ENCODE measurements at regions not wholly inside any gene's neighbourhood (a gene's known extent, or its start where the extent isn't known, plus 50 kb on each side); places are given as distances from the start of the nearest gene placed in this dataset.

DNA sequence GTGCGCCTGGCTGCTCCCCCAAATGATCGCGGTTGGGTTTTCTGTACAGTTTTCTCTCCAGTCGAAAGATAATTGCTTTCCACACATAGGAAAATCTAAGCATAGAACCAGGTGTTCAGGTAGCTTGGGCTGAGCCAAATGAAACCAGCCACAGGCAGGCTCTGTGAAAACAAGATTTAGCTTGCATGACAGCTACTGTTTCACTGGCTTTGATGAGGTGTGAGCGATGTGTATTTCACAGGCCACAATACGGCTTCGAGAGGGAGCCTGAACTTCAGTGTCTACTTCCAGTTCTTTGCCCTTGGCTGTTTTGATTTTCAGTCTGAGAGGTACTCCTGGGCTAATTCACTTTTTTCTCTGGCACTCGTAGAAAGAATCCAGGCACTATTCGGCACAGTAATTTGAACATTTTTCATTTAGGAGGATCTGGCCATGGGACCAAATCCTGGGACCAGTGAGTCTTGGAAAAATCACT, 110.5 kb downstream of the JCAD start:
- ChIA-PET CTCF (interaction anchor here (0.8 to 4.2 kb wide), 15 partner anchors 9 to 291 kb away, joined by 3 to 20 read pairs (median 3); no protein-coding TSS in a partner anchor), POLR2A (interaction anchor here (0.6 kb wide), 1 partner anchor 642 kb away, joined by 3 read pairs; no protein-coding TSS in a partner anchor)
- H3K79me2 ChIP-seq (ENCODE audit: control insufficient read depth, insufficient read depth, low read length) = no peaks in the 10 kb centered on the region
- BruUV-seq (replicated peaks) = TSS peak; percentile 66
- H3K36me3 ChIP-seq (ENCODE audit: control insufficient read depth in 2 of 2, extremely low read depth in 1 of 2, insufficient read depth in 2 of 2, low read length in 2 of 2) = no peaks in the 10 kb centered on the region
- FAIRE-seq (no peak), DNase-seq (ENCODE audit: low read depth, low spot score) (no peak)
- no peaks in the 10 kb centered on the region for H4K20me1 ChIP-seq (replicated peaks; ENCODE audit: control insufficient read depth, extremely low read depth, insufficient read depth, low read length)
- peak overlapping the region; percentile 78 for H3K9ac ChIP-seq (replicated peaks; ENCODE audit: extremely low read depth, insufficient read depth, low read length)
- H3K4me3 ChIP-seq (replicated peaks in 1 of 3; ENCODE audit: insufficient read depth in 1 of 3, low read depth in 1 of 3, low read length in 3 of 3) = no peak overlapping the region
- dilution Hi-C loops (cut with MboI; ENCODE audit: extremely low pct_ligation_motif_present, low sequenced_read_pairs) (no loop called here), intact Hi-C loops (cut with micrococcal nuclease) (loop anchor here (1.0 to 2.0 kb wide), 12 partner anchors 19 to 313 kb away; no protein-coding TSS in a partner anchor)
- peak overlapping the region; percentile 29 for H3K4me2 ChIP-seq (ENCODE audit: insufficient read depth, low read length)
- peak overlapping the region; percentile 18 for H2AFZ ChIP-seq (ENCODE audit: low read depth, low read length)
- H3K9me3 ChIP-seq (replicated peaks; ENCODE audit: control insufficient read depth, insufficient read depth, low read length) = no peaks in the 10 kb centered on the region
- H3K4me1 ChIP-seq (ENCODE audit: control insufficient read depth, extremely low read depth, insufficient read depth, low read length) = peaks cover 51% of the 10 kb centered on the region
- TF ChIP-seq JUN (IDR thresholded peaks at IDR 0.05; ENCODE audit: borderline replicate concordance, insufficient read depth, insufficient read length, low read depth) (no peak), GATA2 (IDR thresholded peaks at IDR 0.05; ENCODE audit: insufficient read depth, insufficient read length, low read depth, low read length) (no peak), POLR2AphosphoS5 (IDR thresholded peaks at IDR 0.05; ENCODE audit: insufficient read depth, low read depth, low read length) (no peak), MYC (IDR thresholded peaks at IDR 0.05; ENCODE audit: low read depth, low read length) (no peak), FOS (IDR thresholded peaks at IDR 0.05; ENCODE audit: borderline replicate concordance, insufficient read depth, low read length) (no peak), EZH2 (IDR thresholded peaks at IDR 0.05; ENCODE audit: borderline replicate concordance, low read depth, low read length, severe bottlenecking) (no peak), POLR2A (IDR thresholded peaks at IDR 0.05; ENCODE audit: low read depth, low read length) (no peak)
- TF ChIP-seq, protein P1, sequence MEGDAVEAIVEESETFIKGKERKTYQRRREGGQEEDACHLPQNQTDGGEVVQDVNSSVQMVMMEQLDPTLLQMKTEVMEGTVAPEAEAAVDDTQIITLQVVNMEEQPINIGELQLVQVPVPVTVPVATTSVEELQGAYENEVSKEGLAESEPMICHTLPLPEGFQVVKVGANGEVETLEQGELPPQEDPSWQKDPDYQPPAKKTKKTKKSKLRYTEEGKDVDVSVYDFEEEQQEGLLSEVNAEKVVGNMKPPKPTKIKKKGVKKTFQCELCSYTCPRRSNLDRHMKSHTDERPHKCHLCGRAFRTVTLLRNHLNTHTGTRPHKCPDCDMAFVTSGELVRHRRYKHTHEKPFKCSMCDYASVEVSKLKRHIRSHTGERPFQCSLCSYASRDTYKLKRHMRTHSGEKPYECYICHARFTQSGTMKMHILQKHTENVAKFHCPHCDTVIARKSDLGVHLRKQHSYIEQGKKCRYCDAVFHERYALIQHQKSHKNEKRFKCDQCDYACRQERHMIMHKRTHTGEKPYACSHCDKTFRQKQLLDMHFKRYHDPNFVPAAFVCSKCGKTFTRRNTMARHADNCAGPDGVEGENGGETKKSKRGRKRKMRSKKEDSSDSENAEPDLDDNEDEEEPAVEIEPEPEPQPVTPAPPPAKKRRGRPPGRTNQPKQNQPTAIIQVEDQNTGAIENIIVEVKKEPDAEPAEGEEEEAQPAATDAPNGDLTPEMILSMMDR (IDR thresholded peaks at IDR 0.05; ENCODE audit: extremely low read depth in 1 of 2, insufficient read depth in 1 of 2, low read depth in 1 of 2, low read length in 2 of 2) = no peak
- TF ChIP-seq, protein P2, sequence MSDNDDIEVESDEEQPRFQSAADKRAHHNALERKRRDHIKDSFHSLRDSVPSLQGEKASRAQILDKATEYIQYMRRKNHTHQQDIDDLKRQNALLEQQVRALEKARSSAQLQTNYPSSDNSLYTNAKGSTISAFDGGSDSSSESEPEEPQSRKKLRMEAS (IDR thresholded peaks at IDR 0.05; ENCODE audit: insufficient read depth, insufficient read length) = no peak
- no peaks in the 10 kb centered on the region for H3K9me1 ChIP-seq (replicated peaks; ENCODE audit: control insufficient read depth, extremely low read depth, insufficient read depth, low read length)
- H3K27ac ChIP-seq (ENCODE audit: insufficient read depth, low read depth, low read length) = peak overlapping the region; percentile 98
- no peaks in the 10 kb centered on the region for H3K27me3 ChIP-seq (ENCODE audit: control insufficient read depth in 2 of 2, insufficient read depth in 2 of 2, low read length in 2 of 2)

All from endothelial cell of umbilical vein (primary cell).